PC-3 (cell line): ENCODE measurements at regions not wholly inside any gene's neighbourhood (a gene's known extent, or its start where the extent isn't known, plus 50 kb on each side); places are given as distances from the start of the nearest gene placed in this dataset.

ENCODE experiments used
- EZH2 ChIP-seq: fragments of 300-600 bp; sonication (generic); IDR thresholded peaks from one replicate; pipeline ENCODE4 v1.6.1; 2017; ENCODE audit warnings: antibody characterized with exemption, mild to moderate bottlenecking, low read length; ENCODE audit not compliant: unreplicated experiment
- TF ChIP-seq, protein P1 (sequence below): fragments of 300-600 bp; sonication (generic); conservative IDR thresholded peaks from 2 replicates; pipeline ENCODE4 v1.5.1; 2017; ENCODE audit warnings: antibody characterized with exemption, low read depth, mild to moderate bottlenecking, low read length

DNA sequence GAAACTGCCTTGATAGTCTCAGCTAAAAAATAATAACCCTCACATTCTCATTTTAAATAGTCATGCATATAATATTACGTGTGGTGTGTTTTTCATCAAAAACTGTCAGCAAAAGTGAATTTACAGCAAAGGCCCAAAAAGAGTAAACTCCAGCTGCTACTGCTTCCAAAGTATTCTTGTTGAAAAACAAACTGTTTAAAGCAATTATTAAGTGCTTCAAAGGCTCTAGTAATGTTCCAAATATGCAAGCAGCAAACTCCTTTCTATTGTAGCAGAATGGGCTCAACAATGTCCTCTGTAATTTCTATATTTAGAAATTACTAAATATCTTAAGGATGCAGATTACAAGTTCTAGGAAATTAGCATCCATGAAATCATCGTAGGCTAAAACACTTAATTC, 280.0 kb upstream of the TBX18 start:
- TF ChIP-seq EZH2 = no peak
- TF ChIP-seq, protein P1, sequence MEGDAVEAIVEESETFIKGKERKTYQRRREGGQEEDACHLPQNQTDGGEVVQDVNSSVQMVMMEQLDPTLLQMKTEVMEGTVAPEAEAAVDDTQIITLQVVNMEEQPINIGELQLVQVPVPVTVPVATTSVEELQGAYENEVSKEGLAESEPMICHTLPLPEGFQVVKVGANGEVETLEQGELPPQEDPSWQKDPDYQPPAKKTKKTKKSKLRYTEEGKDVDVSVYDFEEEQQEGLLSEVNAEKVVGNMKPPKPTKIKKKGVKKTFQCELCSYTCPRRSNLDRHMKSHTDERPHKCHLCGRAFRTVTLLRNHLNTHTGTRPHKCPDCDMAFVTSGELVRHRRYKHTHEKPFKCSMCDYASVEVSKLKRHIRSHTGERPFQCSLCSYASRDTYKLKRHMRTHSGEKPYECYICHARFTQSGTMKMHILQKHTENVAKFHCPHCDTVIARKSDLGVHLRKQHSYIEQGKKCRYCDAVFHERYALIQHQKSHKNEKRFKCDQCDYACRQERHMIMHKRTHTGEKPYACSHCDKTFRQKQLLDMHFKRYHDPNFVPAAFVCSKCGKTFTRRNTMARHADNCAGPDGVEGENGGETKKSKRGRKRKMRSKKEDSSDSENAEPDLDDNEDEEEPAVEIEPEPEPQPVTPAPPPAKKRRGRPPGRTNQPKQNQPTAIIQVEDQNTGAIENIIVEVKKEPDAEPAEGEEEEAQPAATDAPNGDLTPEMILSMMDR = no peak
